Stomach smooth muscle (tissue), 2 donors: ENCODE measurements at regions not wholly inside any gene's neighbourhood (a gene's known extent, or its start where the extent isn't known, plus 50 kb on each side); places are given as distances from the start of the nearest gene placed in this dataset.
"Not testable (repeated sequence)": the region's sequence is repeated elsewhere in the genome, so short reads cannot be mapped to it uniquely, and the experiment has no call there.

Experiments used
- H3K27ac ChIP-seq: one replicate; pipeline ENCODE4 v1.7.0; 2013; ENCODE audit warnings: mild to moderate bottlenecking, low read length, inconsistent platforms
- H3K27me3 ChIP-seq, 2 donors: one replicate each; pipeline ENCODE4 v1.7.0; 2013; ENCODE audit warnings: low read length in 2 of 2; ENCODE audit not compliant: insufficient read depth in 2 of 2, control insufficient read depth in 1 of 2
- H3K36me3 ChIP-seq, 2 donors: one replicate each; pipeline ENCODE4 v1.7.0; 2013; ENCODE audit warnings: low read length in 2 of 2; ENCODE audit not compliant: control insufficient read depth in 2 of 2, insufficient read depth in 2 of 2
- H3K4me1 ChIP-seq: one replicate; pipeline ENCODE4 v1.7.0; 2013; ENCODE audit warnings: low read length; ENCODE audit not compliant: control insufficient read depth, insufficient read depth
- H3K4me3 ChIP-seq, 2 donors: one replicate each; pipeline ENCODE4 v1.7.0; 2013; ENCODE audit warnings: low read length in 2 of 2
- H3K9ac ChIP-seq, 2 donors: one replicate each; pipeline ENCODE4 v1.7.0; 2013; ENCODE audit warnings: low read length in 2 of 2, mild to moderate bottlenecking in 1 of 2
- H3K9me3 ChIP-seq, 2 donors: one replicate each; pipeline ENCODE4 v1.7.0; 2013; ENCODE audit warnings: low read length in 2 of 2; ENCODE audit not compliant: control insufficient read depth in 2 of 2
- donor health status: healthy.
- donor health status: Pancreatic carcinoma.

GRCh38 chr10:2882628-2883027 lies 184.7 kb upstream of the PFKP start:
- Histone ChIP-seq H3K4me1 (no peaks in the 10 kb centered on the region), H3K27me3 (no peaks in the 10 kb centered on the region), H3K9ac (no peak overlapping the region), H3K36me3 (no peaks in the 10 kb centered on the region), H3K4me3 (no peak overlapping the region), H3K27ac (no peak overlapping the region), H3K9me3 (no peaks in the 10 kb centered on the region)

GRCh38 chr10:2881720-2882620 lies 185.4 kb upstream of the PFKP start:
- H3K4me1 ChIP-seq: no peaks in the 10 kb centered on the region
- H3K36me3 ChIP-seq: no peaks in the 10 kb centered on the region
- no peaks in the 10 kb centered on the region for H3K9me3 ChIP-seq
- H3K4me3 ChIP-seq: no peak overlapping the region
- no peaks in the 10 kb centered on the region for H3K27me3 ChIP-seq
- H3K9ac ChIP-seq: no peak overlapping the region
- H3K27ac ChIP-seq: no peak overlapping the region

DNA sequence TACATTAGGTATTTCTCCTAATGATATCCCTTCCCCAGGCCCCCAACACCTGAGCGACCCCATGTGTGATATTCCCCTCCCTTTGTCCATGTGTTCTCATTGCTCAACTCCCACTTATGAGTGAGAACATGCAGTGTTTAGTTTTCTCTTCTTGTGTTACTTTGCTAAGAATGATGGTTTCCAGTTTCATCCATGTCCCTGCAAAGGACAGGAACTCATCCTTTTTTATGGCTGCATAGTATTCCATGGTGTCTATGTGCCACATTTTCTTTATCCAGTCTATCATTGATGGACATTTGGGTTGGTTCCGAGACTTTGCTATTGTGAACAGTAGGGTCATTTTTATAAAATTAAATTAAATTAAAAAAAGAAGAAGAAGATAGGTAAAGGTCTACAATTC lies 187.3 kb upstream of the PFKP start:
- not testable (repeated sequence) for H3K27me3 ChIP-seq, H3K36me3 ChIP-seq, H3K27ac ChIP-seq, H3K4me3 ChIP-seq, H3K9me3 ChIP-seq, H3K4me1 ChIP-seq, H3K9ac ChIP-seq

- H3K36me3 ChIP-seq: no peaks in the 10 kb centered on the region
- no peaks in the 10 kb centered on the region for H3K27me3 ChIP-seq
- H3K4me1 ChIP-seq: no peaks in the 10 kb centered on the region
- H3K9ac ChIP-seq: no peak overlapping the region
- no peak overlapping the region for H3K27ac ChIP-seq
- H3K4me3 ChIP-seq: no peak overlapping the region
- no peaks in the 10 kb centered on the region for H3K9me3 ChIP-seq
Observed at GRCh38 chr10:2878818-2879217, 188.5 kb upstream of the PFKP start.

DNA sequence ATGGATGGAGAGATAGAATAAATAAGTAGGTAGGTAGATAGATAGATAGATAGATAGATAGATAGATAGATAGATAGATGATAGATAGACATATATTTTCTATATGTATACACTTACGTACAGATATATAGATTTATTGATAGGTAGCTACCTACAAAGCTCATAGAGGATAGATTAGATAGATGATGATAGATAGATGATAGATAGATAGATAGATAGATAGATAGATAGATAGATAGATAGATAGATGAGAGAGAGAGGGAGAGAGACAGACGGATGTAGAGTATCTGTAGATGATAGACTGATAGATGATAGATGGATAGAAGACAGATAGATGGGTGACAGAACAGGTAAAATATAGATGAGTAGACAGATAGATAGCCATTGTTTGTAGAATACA lies 191.3 kb upstream of the PFKP start:
- Histone ChIP-seq H3K4me1 (no peaks in the 10 kb centered on the region), H3K27me3 (no peaks in the 10 kb centered on the region), H3K9me3 (no peaks in the 10 kb centered on the region), H3K36me3 (no peaks in the 10 kb centered on the region), H3K27ac (no peak overlapping the region), H3K4me3 (no peak overlapping the region), H3K9ac (no peak overlapping the region)

DNA sequence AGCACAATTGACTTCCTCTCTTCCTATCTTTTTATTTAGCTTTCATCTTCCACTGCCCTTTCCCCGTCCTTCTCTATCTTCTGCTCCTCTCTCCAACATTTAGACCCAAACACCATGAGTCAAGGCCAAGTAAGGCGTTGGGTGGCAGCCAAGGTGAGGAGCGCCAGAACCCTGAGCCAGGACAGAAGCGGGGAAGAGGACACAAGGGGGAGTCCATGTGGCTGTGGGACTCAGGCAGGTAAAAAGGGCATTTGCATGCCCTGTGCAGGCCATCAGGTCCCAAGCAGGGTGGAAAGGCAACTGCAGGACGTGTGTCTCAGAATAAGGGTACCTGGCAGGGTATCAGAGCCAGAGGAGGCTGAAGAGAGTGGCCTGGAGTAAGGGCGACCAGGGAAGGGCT lies 192.4 kb upstream of the PFKP start:
- Histone ChIP-seq H3K4me3 (no peak overlapping the region), H3K36me3 (no peaks in the 10 kb centered on the region), H3K27ac (no peak overlapping the region), H3K9ac (no peak overlapping the region), H3K4me1 (no peaks in the 10 kb centered on the region), H3K9me3 (no peaks in the 10 kb centered on the region), H3K27me3 (no peaks in the 10 kb centered on the region)

DNA sequence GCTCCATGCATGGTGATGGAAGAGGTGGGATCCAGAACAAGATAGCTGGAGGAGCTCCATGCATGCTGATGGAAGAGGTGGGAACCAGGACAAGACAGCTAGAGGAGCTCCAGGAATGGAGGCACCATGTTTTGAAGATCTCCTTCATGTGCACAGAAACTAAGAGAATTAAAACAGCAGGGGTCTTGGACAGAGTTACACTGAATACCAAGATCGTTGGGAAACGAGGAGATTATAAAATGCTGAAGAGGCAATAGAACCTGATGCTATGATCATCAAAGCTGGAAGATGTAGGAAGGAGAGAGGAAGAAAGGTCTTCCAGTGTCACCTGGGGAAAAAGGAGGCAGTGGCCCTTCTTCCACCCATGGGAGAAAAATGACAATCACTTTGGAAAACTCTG lies 193.6 kb upstream of the PFKP start:
- no peaks in the 10 kb centered on the region for H3K4me1 ChIP-seq
- no peak overlapping the region for H3K27ac ChIP-seq
- H3K27me3 ChIP-seq: peaks cover 0 to 3% of the 10 kb centered on the region in 2 donors
- H3K36me3 ChIP-seq: no peaks in the 10 kb centered on the region
- H3K9ac ChIP-seq: no peak overlapping the region
- H3K9me3 ChIP-seq: no peaks in the 10 kb centered on the region
- no peak overlapping the region for H3K4me3 ChIP-seq

DNA sequence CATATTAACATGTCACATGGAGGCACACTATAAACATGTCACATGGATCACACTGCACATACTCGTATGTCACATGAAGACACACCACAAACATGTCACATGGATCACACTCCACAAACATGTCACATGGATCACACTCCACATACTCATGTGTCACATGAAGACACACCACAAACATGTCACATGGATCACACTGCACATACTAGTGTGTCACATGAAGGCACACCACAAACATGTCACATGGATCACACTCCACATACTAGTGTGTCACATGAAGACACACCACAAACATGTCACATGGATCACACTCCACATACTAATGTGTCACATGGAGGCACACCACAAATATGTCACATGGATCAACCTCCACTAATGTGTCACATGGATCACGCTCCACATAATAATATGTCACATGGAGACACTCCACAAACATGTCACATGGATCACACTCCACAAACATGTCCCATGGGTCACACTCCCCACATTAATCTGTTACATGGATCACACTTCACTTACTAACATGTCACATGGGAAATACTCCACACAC lies 195.6 kb upstream of the PFKP start:
- Histone ChIP-seq H3K36me3 (no peaks in the 10 kb centered on the region), H3K9ac (no peak overlapping the region), H3K27ac (no peak overlapping the region), H3K9me3 (no peaks in the 10 kb centered on the region), H3K27me3 (peaks cover 0 to 11% of the 10 kb centered on the region in 2 donors), H3K4me3 (no peak overlapping the region), H3K4me1 (no peaks in the 10 kb centered on the region)

DNA sequence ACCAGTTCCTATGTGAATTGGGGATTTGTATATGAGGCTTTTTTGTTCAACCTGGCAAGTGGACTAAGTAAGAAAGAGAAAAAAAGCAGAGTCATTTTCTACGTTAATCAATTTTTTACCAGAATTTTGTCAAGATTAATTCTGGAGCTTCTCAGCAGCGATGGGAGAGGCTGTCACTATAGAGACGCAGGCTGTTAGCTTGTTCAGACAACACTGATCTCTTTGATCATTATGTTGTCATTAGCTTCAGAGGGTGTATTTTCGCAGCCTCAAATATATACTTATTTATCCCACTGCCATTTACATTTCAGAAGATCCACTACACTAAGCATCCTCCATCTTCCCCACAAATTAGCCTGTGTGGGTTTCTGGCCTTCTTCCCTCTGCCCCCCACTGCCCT lies 196.7 kb upstream of the PFKP start:
- H3K9me3 ChIP-seq: no peaks in the 10 kb centered on the region
- no peaks in the 10 kb centered on the region for H3K4me1 ChIP-seq
- H3K9ac ChIP-seq: no peak overlapping the region
- H3K27ac ChIP-seq: no peak overlapping the region
- peaks cover 0 to 11% of the 10 kb centered on the region in 2 donors for H3K27me3 ChIP-seq
- H3K4me3 ChIP-seq: no peak overlapping the region
- H3K36me3 ChIP-seq: no peaks in the 10 kb centered on the region

GRCh38 chr10:2867788-2868299 lies 199.5 kb upstream of the PFKP start:
- H3K4me3 ChIP-seq: no peak overlapping the region
- H3K9me3 ChIP-seq: no peaks in the 10 kb centered on the region
- H3K4me1 ChIP-seq: no peaks in the 10 kb centered on the region
- no peak overlapping the region for H3K27ac ChIP-seq
- H3K36me3 ChIP-seq: no peaks in the 10 kb centered on the region
- no peak overlapping the region for H3K9ac ChIP-seq
- H3K27me3 ChIP-seq: peaks cover 0 to 11% of the 10 kb centered on the region in 2 donors

DNA sequence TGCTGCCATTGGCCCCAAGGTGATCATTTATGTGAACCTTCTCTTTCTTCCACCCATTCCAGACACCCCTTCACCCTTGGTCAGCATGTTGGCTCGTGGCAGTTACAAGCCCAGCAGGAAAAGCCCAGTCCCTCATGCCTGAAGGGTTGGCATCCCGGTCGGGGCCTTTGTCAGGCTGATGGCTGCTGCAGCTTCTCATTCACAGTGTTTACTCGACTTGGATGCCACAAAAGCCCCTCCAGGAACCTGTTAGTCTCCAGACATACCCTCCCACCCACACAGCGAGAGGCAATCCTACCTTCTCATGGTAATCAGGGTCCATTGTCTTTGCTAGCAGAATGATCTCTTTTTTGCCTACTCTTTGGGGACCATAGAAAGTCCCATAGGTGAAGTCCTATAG lies 200.8 kb upstream of the PFKP start:
- H3K4me1 ChIP-seq: no peaks in the 10 kb centered on the region
- H3K4me3 ChIP-seq: no peak overlapping the region
- no peak overlapping the region for H3K27ac ChIP-seq
- H3K27me3 ChIP-seq: peaks cover 0 to 11% of the 10 kb centered on the region in 2 donors
- H3K9ac ChIP-seq: no peak overlapping the region
- H3K9me3 ChIP-seq: no peaks in the 10 kb centered on the region
- H3K36me3 ChIP-seq: no peaks in the 10 kb centered on the region
